Occipital lobe (tissue), 1 donor: ENCODE measurements at regions not wholly inside any gene's neighbourhood (a gene's known extent, or its start where the extent isn't known, plus 50 kb on each side); places are given as distances from the start of the nearest gene placed in this dataset.

Experiments
- DNase-seq: peaks from one replicate; lab custom pipeline; 2025; lab: John Stamatoyannopoulos, UW

GRCh38 chr18:40088130-40088529 is 1866.9 kb upstream of the PIK3C3 start:
- DNase-seq = no peak

- DNase-seq = no peak
These were observed 1875.2 kb upstream of the PIK3C3 start for GRCh38 chr18:40079786-40080185.

GRCh38 chr18:40075616-40076015 is 1879.4 kb upstream of the PIK3C3 start:
- DNase-seq = no peak

GRCh38 chr18:40072761-40073160 is 1882.3 kb upstream of the PIK3C3 start:
- no peak for DNase-seq

- DNase-seq = no peak
These were observed 1888.7 kb upstream of the PIK3C3 start for GRCh38 chr18:40066368-40066767.

- DNase-seq = no peak
These were observed 1891.5 kb upstream of the PIK3C3 start for GRCh38 chr18:40063488-40063887.

- no peak for DNase-seq
These were observed 1893.9 kb upstream of the PIK3C3 start for GRCh38 chr18:40061086-40061485.

GRCh38 chr18:40060562-40060961 is 1894.5 kb upstream of the PIK3C3 start:
- DNase-seq = no peak

- no peak for DNase-seq
These were observed 1896.0 kb upstream of the PIK3C3 start for GRCh38 chr18:40058811-40059570.

- no peak for DNase-seq
These were observed 1898.8 kb upstream of the PIK3C3 start for GRCh38 chr18:40056079-40056692.

GRCh38 chr18:40055262-40055661 is 1899.8 kb upstream of the PIK3C3 start:
- DNase-seq = no peak

- no peak for DNase-seq
These were observed 1905.3 kb upstream of the PIK3C3 start for GRCh38 chr18:40049716-40050115.

GRCh38 chr18:40048886-40049650 is 1906.0 kb upstream of the PIK3C3 start:
- no peak for DNase-seq

GRCh38 chr18:40048253-40048652 is 1906.8 kb upstream of the PIK3C3 start:
- no peak for DNase-seq

GRCh38 chr18:40046596-40046995 is 1908.4 kb upstream of the PIK3C3 start:
- no peak for DNase-seq

- DNase-seq = no peak
These were observed 1913.1 kb upstream of the PIK3C3 start for GRCh38 chr18:40041951-40042350.

GRCh38 chr18:40040574-40040973 is 1914.5 kb upstream of the PIK3C3 start:
- DNase-seq = no peak

- DNase-seq = no peak
These were observed 1917.7 kb upstream of the PIK3C3 start for GRCh38 chr18:40037356-40037755.

GRCh38 chr18:40036861-40037260 is 1918.2 kb upstream of the PIK3C3 start:
- DNase-seq = no peak

- DNase-seq = no peak
These were observed 1919.1 kb upstream of the PIK3C3 start for GRCh38 chr18:40035966-40036365.

- DNase-seq = no peak
These were observed 1923.0 kb upstream of the PIK3C3 start for GRCh38 chr18:40032076-40032475.

- DNase-seq = no peak
These were observed 1923.6 kb upstream of the PIK3C3 start for GRCh38 chr18:40031435-40031834.
